ENCODE measurements at regions not wholly inside any gene's neighbourhood (a gene's known extent, or its start where the extent isn't known, plus 50 kb on each side); places are given as distances from the start of the nearest gene placed in this dataset.

DNA sequence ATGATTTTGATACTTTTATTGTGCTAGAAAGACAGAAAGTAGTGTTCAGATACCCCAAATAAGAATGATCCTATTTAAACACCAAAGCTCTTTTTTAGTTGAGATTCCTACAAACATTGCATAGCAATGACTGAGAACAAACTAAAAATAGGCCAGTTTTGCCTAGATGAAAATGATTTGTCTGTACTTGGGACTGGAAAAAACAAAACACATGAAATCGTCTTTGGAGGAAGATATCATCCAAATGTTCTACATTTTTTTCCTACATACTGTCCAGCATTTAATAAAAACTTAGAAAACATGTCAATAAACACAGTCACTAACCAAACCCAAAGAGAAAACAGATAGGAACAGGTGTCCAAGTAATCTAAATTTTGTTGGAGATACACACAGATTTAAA is 111.6 kb upstream of the MEOX2 start:
- no TSS peak for BruUV-seq (replicated peaks)
- TF ChIP-seq EZH2 (IDR thresholded peaks at IDR 0.05; ENCODE audit: borderline replicate concordance, low read depth, low read length, poor library complexity, severe bottlenecking): no peak
- TF ChIP-seq, protein P1, sequence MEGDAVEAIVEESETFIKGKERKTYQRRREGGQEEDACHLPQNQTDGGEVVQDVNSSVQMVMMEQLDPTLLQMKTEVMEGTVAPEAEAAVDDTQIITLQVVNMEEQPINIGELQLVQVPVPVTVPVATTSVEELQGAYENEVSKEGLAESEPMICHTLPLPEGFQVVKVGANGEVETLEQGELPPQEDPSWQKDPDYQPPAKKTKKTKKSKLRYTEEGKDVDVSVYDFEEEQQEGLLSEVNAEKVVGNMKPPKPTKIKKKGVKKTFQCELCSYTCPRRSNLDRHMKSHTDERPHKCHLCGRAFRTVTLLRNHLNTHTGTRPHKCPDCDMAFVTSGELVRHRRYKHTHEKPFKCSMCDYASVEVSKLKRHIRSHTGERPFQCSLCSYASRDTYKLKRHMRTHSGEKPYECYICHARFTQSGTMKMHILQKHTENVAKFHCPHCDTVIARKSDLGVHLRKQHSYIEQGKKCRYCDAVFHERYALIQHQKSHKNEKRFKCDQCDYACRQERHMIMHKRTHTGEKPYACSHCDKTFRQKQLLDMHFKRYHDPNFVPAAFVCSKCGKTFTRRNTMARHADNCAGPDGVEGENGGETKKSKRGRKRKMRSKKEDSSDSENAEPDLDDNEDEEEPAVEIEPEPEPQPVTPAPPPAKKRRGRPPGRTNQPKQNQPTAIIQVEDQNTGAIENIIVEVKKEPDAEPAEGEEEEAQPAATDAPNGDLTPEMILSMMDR (conservative IDR thresholded peaks at IDR 0.05; ENCODE audit: low read depth, low read length): no peak
- H3K9me3 ChIP-seq (ENCODE audit: low read depth, low read length, poor library complexity, severe bottlenecking): no peaks in the 10 kb centered on the region
- no peak for DNase-seq (ENCODE audit: low spot score)
- intact Hi-C loops (cut with micrococcal nuclease; ENCODE audit: unreplicated experiment): no loop called here
- ChIA-PET CTCF (no interaction called here), POLR2A (ENCODE audit: low non-redundant PET) (no interaction called here)
- no peaks in the 10 kb centered on the region for H3K36me3 ChIP-seq (ENCODE audit: insufficient read depth, low read length, poor library complexity, severe bottlenecking)
- H3K4me3 ChIP-seq (ENCODE audit: low read depth, low read length, poor library complexity, severe bottlenecking): no peak overlapping the region
- no peaks in the 10 kb centered on the region for H3K27me3 ChIP-seq (replicated peaks; ENCODE audit: insufficient read depth, low read depth, low read length, poor library complexity)
- H3K27ac ChIP-seq (ENCODE audit: low read depth, low read length, poor library complexity, severe bottlenecking): no peak overlapping the region
- peaks cover 6% of the 10 kb centered on the region for H3K4me1 ChIP-seq (ENCODE audit: insufficient read depth, low read length, poor library complexity, severe bottlenecking)

DNA sequence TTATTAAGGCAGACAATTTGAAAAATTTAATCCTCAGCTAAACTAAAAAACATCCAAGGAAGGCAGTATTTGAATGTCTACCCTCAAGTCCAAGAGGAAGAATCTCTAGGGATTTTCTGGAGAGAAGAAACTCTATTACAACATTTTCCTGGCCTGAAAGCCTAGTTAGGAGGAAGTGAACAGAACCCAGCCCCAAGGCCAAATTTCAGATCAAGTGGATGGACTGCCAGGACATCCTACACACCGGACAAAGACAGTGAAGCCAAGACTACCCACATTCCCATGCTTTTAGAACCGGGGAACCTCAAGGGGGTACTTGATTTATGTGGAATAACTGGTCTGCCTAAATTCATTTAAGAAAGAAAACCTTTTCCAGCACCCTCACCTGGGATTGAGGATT is 108.9 kb upstream of the MEOX2 start:
- intact Hi-C loops (cut with micrococcal nuclease; ENCODE audit: unreplicated experiment): no loop called here
- Histone ChIP-seq H3K4me3 (ENCODE audit: low read depth, low read length, poor library complexity, severe bottlenecking) (no peak overlapping the region), H3K27ac (ENCODE audit: low read depth, low read length, poor library complexity, severe bottlenecking) (no peak overlapping the region), H3K36me3 (ENCODE audit: insufficient read depth, low read length, poor library complexity, severe bottlenecking) (no peaks in the 10 kb centered on the region), H3K9me3 (ENCODE audit: low read depth, low read length, poor library complexity, severe bottlenecking) (no peaks in the 10 kb centered on the region), H3K27me3 (replicated peaks; ENCODE audit: insufficient read depth, low read depth, low read length, poor library complexity) (no peaks in the 10 kb centered on the region), H3K4me1 (ENCODE audit: insufficient read depth, low read length, poor library complexity, severe bottlenecking) (no peaks in the 10 kb centered on the region)
- no peak for DNase-seq (ENCODE audit: low spot score)
- POLR2A ChIA-PET (ENCODE audit: low non-redundant PET): no interaction called here
- CTCF ChIA-PET: no interaction called here
- no TSS peak for BruUV-seq (replicated peaks)
- TF ChIP-seq, protein P1 (conservative IDR thresholded peaks at IDR 0.05; ENCODE audit: low read depth, low read length): no peak
- no peak for TF ChIP-seq EZH2 (IDR thresholded peaks at IDR 0.05; ENCODE audit: borderline replicate concordance, low read depth, low read length, poor library complexity, severe bottlenecking)

- intact Hi-C loops (cut with micrococcal nuclease; ENCODE audit: unreplicated experiment): no loop called here
- DNase-seq (ENCODE audit: low spot score): no peak
- no peaks in the 10 kb centered on the region for H3K27me3 ChIP-seq (replicated peaks; ENCODE audit: insufficient read depth, low read depth, low read length, poor library complexity)
- H3K27ac ChIP-seq (ENCODE audit: low read depth, low read length, poor library complexity, severe bottlenecking): no peak overlapping the region
- H3K4me3 ChIP-seq (ENCODE audit: low read depth, low read length, poor library complexity, severe bottlenecking): no peak overlapping the region
- H3K9me3 ChIP-seq (ENCODE audit: low read depth, low read length, poor library complexity, severe bottlenecking): no peaks in the 10 kb centered on the region
- TF ChIP-seq, protein P1 (conservative IDR thresholded peaks at IDR 0.05; ENCODE audit: low read depth, low read length): no peak
- no peak for TF ChIP-seq EZH2 (IDR thresholded peaks at IDR 0.05; ENCODE audit: borderline replicate concordance, low read depth, low read length, poor library complexity, severe bottlenecking)
- POLR2A ChIA-PET (ENCODE audit: low non-redundant PET): no interaction called here
- no peaks in the 10 kb centered on the region for H3K4me1 ChIP-seq (ENCODE audit: insufficient read depth, low read length, poor library complexity, severe bottlenecking)
- CTCF ChIA-PET: no interaction called here
- no TSS peak for BruUV-seq (replicated peaks)
- H3K36me3 ChIP-seq (ENCODE audit: insufficient read depth, low read length, poor library complexity, severe bottlenecking): no peaks in the 10 kb centered on the region
Measured at GRCh38 chr7:15794801-15795200, 108.3 kb upstream of the MEOX2 start.

Measured in A673 (cell line).